Colonic mucosa (tissue), 4 donors: ENCODE measurements at regions not wholly inside any gene's neighbourhood (a gene's known extent, or its start where the extent isn't known, plus 50 kb on each side); places are given as distances from the start of the nearest gene placed in this dataset.

Experiments used
- DNase-seq: peaks from one replicate; pipeline ENCODE4 v3.0.0-alpha.2; 2020
- H3K27ac ChIP-seq: fragments of 200-600 bp; one replicate; pipeline ENCODE4 v1.8.0; 2021
- H3K27me3 ChIP-seq: fragments of 200-600 bp; one replicate; pipeline ENCODE4 v1.8.0; 2021
- H3K36me3 ChIP-seq: fragments of 200-600 bp; one replicate; pipeline ENCODE4 v1.8.0; 2021
- H3K4me1 ChIP-seq: fragments of 200-600 bp; one replicate; pipeline ENCODE4 v1.8.0; 2021; ENCODE audit warnings: mild to moderate bottlenecking
- H3K4me3 ChIP-seq: fragments of 200-600 bp; one replicate; pipeline ENCODE4 v1.8.0; 2021
- H3K9ac ChIP-seq, 2 donors: one replicate each; pipeline ENCODE4 v1.7.0; 2013; ENCODE audit warnings: control low read depth in 2 of 2, low read depth in 2 of 2, low read length in 2 of 2
- H3K9me3 ChIP-seq: fragments of 200-600 bp; one replicate; pipeline ENCODE4 v1.8.0; 2021
- CTCF ChIP-seq: fragments of 200-600 bp; IDR thresholded peaks from one replicate; pipeline ENCODE4 v1.8.0; 2022; ENCODE audit warnings: antibody characterized with exemption, mild to moderate bottlenecking
- intact Hi-C: fragments of 100-400 bp; cut with DNase I; formaldehyde crosslinking; loops from one replicate; pipeline ENCODE4 v1.14.1; 2022
- donor health status: healthy.
- donor health status: DM: no; HTN: no; CAD: no.
- donor health status: DM: no; HTN: no; CAD: no.

DNA sequence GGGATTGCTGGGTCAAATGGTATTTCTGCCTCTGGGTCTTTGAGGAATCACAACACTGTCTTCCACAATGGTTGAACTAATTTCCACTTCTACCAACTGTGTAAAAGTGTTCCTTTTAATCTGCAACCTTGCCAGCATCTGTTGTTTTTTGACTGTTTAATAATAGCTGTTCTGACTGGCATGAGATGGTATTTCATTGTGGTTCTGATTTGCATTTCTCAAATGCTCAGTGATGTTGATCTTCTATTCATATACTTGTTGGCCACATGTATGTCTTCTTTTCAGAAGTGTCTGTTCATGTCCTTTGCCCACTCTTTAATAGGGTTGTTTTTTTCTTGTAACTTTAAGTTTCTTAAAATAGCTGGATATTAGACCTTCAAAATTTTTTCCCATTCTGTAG lies 150.0 kb upstream of the FRMD6 start:
- no peaks in the 10 kb centered on the region for H3K27me3 ChIP-seq
- intact Hi-C loops, result no loop called here
- H3K4me1 ChIP-seq, result no peaks in the 10 kb centered on the region
- no peaks in the 10 kb centered on the region for H3K36me3 ChIP-seq
- no peak for DNase-seq
- no peak overlapping the region for H3K9ac ChIP-seq
- H3K9me3 ChIP-seq, result no peaks in the 10 kb centered on the region
- no peak overlapping the region for H3K4me3 ChIP-seq
- H3K27ac ChIP-seq, result no peak overlapping the region
- no peak for TF ChIP-seq CTCF

DNA sequence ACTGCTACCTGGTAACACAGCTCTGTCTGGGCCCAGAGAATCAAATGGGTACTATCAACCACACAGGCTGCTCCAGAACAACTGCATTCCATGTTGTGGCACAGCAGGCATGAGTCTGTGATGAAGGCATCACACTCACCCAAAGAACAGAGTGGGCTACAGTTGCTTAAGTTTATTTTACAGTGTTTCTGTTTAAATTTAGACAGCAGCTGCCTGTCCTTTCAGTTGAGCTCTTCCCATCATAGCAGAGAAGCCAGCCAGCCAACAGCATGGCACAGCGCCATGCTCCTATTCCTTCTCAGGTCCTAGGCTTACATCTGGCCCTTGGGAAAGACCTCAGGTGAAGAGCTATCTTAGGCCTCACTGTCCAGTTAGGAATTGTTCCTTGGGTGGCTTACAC lies 147.0 kb upstream of the FRMD6 start:
- Histone ChIP-seq H3K4me1 (no peaks in the 10 kb centered on the region), H3K27ac (no peak overlapping the region), H3K9me3 (no peaks in the 10 kb centered on the region), H3K27me3 (no peaks in the 10 kb centered on the region), H3K4me3 (no peak overlapping the region), H3K9ac (no peak overlapping the region), H3K36me3 (no peaks in the 10 kb centered on the region)
- DNase-seq, result no peak
- intact Hi-C loops, result no loop called here
- TF ChIP-seq CTCF, result no peak

DNA sequence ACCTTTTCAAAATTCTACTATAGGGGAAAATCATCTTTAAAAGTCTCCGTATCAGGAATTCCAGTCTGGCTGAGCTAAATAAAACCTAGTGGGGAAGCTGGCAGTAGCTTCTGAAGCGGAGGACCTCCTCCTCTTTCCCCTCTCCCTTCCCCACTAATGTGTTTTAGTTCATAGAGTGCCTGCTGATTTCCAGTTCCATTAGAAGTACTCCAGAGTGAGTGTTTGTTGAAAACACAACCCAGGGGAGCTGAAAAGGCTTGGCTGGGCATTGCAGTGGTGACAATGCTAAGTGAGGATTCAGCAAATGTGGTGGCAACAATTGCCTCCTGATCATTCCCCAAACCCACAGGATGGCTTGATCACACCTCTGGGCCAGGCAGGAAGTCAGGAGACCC lies 144.2 kb upstream of the FRMD6 start:
- no peaks in the 10 kb centered on the region for H3K4me1 ChIP-seq
- no peaks in the 10 kb centered on the region for H3K36me3 ChIP-seq
- no peak for TF ChIP-seq CTCF
- no peaks in the 10 kb centered on the region for H3K27me3 ChIP-seq
- intact Hi-C loops, result no loop called here
- H3K9ac ChIP-seq, result no peak overlapping the region
- H3K4me3 ChIP-seq, result no peak overlapping the region
- H3K9me3 ChIP-seq, result no peaks in the 10 kb centered on the region
- peak overlapping the region; percentile 9 for H3K27ac ChIP-seq
- DNase-seq, result no peak

GRCh38 chr14:51507906-51508511 lies 143.7 kb upstream of the FRMD6 start:
- no peak overlapping the region for H3K4me3 ChIP-seq
- no peak overlapping the region for H3K9ac ChIP-seq
- peak overlapping the region; percentile 9 for H3K27ac ChIP-seq
- no peaks in the 10 kb centered on the region for H3K36me3 ChIP-seq
- no peaks in the 10 kb centered on the region for H3K4me1 ChIP-seq
- DNase-seq, result peak; percentile 47
- intact Hi-C loops, result no loop called here
- H3K9me3 ChIP-seq, result no peaks in the 10 kb centered on the region
- no peak for TF ChIP-seq CTCF
- no peaks in the 10 kb centered on the region for H3K27me3 ChIP-seq

- TF ChIP-seq CTCF, result no peak
- intact Hi-C loops, result no loop called here
- no peak overlapping the region for H3K4me3 ChIP-seq
These were observed 140.4 kb upstream of the FRMD6 start for GRCh38 chr14:51511265-51511664.

More at GRCh38 chr14:51511265-51511664, 140.4 kb upstream of the FRMD6 start:
- no peak for DNase-seq
- H3K4me1 ChIP-seq, result no peaks in the 10 kb centered on the region
- H3K36me3 ChIP-seq, result no peaks in the 10 kb centered on the region
- H3K9ac ChIP-seq, result no peak overlapping the region
- H3K27me3 ChIP-seq, result no peaks in the 10 kb centered on the region
- no peaks in the 10 kb centered on the region for H3K9me3 ChIP-seq
- no peak overlapping the region for H3K27ac ChIP-seq
